PC-3 (cell line): ENCODE measurements at regions not wholly inside any gene's neighbourhood (a gene's known extent, or its start where the extent isn't known, plus 50 kb on each side); places are given as distances from the start of the nearest gene placed in this dataset.
"Not testable (repeated sequence)": the region's sequence is repeated elsewhere in the genome, so short reads cannot be mapped to it uniquely, and the experiment has no call there.

Source experiments
- CTCF ChIP-seq: fragments of 300-600 bp; sonication (generic); conservative IDR thresholded peaks from 2 replicates; pipeline ENCODE4 v1.5.1; 2017; ENCODE audit warnings: antibody characterized with exemption, low read depth, mild to moderate bottlenecking, low read length
- EZH2phosphoT487 ChIP-seq: fragments of 300-600 bp; sonication (generic); IDR thresholded peaks from 2 replicates; pipeline ENCODE4 v1.6.1; 2018; ENCODE audit warnings: mild to moderate bottlenecking, antibody characterized with exemption, low read length, borderline replicate concordance

- TF ChIP-seq CTCF, EZH2phosphoT487: not testable (repeated sequence)
Measured at GRCh38 chr22:35487623-35488022, 53.0 kb upstream of the RASD2 start.
